ENCODE measurements at regions not wholly inside any gene's neighbourhood (a gene's known extent, or its start where the extent isn't known, plus 50 kb on each side); places are given as distances from the start of the nearest gene placed in this dataset.

DNA sequence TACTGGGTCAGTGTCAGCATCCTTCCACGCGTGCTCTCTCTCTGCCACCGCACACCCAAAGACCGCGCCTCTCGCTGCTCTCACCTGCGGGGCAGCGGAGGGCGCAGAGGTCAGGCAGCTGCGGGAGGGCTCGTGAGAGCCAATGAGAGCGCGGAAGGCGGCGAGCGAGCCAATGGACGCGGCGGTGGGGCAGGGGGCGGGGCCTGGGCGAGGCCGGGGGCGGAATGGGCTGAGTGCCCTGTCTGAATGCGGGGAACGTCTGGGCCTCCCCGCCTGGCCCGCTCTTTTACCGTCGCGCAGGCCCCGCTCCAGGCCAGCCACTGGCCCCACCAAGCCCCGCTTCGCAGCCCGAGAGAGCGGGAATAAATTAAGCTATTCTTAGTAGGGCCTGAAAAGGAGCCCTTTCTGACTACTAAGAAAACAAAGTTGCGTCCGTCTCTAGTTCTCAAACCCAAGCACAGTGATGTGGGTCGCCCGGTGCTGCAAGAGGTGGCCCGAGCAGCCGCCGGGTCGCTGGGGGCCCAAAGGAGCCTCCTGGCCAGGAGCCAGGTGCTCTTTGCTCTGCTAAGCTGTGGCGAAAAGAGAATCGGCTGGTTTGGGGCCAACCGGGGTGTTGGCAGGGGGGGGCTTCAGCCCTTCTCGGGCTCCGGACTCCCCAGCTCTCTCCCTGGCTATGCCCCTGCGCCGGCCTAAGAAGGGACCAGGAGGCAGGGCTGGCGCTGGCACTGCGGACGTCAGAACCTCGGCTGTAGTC is 81.1 kb upstream of the GLI2 start:
- no peak for DNase-seq (ENCODE audit: low read depth)

DNA sequence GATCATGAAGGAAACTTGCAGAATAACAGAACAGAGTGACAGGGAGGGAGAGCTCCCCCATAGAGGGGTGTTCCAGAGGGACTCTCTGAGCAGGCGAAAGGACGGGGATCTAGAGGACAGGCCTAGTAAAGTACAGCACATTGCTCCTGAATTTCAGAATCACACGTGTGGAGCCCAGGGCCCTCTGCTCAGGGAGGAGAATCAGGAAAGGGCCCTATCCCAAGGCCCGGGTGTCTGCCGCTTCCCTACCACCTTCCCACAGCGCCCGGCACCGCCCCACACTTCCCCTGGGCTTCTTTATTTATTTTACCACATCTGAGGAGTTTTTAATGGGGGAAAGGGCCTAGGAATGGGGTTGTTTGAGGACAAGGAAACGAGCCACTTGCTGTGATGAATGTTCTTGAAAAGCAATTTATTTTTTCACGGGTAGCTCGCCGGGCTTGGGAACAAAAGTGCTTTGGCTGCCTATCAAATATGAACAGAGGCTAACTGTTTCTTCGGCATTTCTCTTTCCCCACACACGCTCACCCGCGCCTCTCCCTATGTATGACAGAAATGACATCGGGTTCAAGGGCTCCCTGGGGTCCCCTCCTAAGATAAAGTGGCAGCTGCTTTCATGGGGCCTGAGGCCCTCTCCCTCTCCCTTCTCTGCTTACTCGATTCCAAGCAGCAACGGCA is 79.3 kb upstream of the GLI2 start:
- no peak for DNase-seq (ENCODE audit: low read depth)

DNA sequence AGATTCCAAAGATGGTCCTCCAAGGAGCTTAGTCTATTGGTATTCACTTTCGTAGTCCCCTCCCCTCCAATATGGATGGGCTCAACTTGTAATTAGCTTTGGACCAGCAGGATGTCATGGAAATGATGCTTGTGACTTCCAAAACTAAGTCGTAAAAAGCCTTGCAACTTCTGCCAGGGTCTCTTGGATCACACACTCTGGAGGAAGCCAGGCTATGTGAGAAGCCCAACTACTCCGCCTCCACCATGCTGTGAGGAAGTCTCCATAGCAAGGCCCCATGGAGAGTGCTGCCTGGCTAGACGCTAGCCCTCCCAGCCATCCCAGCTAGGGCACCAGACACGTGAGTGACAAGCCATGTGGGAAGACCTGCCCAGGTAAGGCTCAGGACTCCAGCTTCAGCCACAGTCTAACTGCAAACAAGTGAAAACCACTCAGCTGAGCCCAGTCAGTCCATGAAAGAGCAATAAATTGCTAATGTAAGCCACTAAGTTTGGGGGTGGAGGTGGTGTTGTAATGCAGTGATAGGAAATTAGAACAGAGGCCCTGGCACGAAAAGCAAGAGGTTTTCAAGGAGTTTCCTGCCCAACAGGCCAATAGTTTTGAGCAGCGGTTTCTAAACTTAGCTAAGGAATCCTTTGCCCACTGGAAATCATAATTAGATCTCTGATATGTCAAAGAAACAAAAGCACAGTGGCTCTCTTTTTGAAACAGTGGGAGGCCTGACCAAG is 77.5 kb upstream of the GLI2 start:
- DNase-seq (ENCODE audit: low read depth): no peak

DNA sequence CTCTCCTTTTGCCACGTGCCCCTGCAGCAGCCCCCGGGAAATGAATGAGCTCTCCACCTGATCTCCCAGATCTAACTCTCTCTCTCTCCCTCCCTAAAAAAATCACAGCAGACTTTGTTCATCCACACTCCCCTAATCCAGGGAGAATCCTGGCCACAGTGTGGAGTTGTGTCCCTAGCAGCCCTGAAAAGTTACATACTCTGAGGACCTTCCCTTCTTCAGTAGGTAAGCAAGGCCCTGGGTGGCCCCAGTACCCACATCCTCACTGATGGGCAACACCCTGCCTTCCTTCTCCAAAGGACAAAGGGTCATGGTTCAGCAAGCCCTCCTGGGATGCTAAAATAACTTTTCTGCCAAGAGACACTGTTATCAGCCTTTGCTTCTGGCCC is 76.9 kb upstream of the GLI2 start:
- DNase-seq (ENCODE audit: low read depth): no peak

DNA sequence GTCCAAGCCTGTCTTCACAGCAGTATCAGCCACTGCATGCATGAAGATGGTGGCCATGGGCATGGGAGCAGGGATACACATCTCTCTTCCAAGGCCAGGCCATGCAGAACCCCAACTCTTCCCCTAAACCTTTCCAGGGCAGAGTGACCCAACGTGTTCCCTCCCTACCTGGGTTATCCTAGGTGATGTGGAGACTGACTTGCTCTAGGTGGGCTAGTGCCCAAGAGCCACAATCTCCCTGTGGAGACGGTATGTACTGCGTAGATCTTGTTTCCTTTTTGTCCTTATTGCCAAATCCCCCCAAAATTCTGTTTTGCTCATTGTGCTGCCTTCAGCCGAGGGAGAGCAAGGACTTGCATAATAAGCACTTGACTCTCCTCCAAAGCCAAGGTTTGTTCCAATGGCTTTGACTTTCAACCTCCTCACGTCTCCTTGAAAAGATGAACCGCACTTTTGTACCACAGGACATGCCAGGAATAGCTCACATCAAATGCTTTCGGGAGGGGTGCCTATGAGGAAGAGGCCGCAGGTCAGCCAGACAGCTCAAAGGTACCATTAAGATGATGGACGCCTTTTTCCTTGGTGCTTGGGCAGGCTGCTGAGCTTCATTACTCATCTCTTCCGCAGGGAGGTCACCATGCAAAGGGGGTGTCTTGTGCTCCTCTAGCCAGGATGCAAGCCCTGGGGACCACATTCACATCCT is 76.2 kb upstream of the GLI2 start:
- DNase-seq (ENCODE audit: low read depth): no peak

DNA sequence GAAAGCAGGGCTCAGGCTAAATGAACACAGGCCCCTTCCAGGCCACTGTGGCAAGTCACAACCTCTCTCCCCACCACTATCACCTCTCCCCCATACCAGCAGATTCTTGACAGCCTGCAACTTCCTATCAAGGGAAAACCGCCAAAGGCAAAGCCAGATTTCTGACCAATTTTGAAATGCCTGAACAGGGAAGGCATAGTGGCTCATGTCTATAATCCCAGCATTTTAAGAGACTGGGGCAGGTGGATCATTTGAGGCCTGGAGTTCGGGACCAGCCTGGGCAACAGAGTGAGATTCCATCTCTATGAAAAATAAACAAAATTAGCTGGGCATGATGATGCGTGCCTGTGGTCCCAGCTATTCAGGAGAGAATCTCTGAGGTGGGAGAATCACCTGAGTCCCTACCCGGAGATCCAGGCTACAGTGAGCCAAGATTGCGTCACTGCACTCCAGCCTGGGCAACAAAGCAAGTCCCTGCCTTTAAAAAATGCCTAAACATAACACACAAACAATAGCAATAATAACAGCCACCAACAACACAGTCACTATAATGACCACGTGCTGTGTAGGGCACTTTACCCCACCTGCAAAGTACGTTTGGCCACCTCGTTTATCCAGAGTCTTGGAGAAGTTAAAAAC is 75.5 kb upstream of the GLI2 start:
- no peak for DNase-seq (ENCODE audit: low read depth)

DNA sequence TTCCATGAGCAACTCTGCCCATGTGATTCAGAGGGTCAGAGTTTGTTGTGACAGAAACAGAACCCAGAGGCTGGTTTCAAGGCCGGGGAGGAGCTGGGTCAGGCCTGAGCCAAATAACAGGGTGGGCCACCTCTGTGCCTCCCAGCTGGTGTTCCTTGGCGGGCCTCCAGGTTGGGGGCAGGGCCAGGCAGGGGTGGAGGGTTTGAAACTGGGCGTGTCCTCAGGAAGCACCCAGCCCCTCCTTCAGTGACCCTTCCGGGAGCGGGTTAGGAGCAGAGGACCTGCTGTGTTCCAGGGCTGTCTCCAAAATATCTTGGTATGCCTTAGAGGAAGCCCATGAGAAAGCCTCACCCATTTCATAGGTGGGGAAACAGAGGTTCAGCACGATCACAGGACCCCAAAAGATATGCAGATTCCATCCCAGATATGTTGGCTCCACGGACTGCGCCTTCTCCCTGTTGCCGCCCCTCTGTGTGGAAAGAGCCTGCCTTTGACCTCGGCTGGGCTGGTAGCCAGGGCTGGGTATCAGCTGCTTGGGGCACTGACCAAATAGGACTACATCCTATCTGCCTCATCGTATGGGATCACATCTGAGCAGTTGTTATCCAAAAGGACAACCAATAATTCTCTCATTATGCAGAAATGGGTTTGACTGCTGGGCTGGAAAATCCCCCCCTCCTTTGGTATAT is 74.8 kb upstream of the GLI2 start:
- no peak for DNase-seq (ENCODE audit: low read depth)

DNA sequence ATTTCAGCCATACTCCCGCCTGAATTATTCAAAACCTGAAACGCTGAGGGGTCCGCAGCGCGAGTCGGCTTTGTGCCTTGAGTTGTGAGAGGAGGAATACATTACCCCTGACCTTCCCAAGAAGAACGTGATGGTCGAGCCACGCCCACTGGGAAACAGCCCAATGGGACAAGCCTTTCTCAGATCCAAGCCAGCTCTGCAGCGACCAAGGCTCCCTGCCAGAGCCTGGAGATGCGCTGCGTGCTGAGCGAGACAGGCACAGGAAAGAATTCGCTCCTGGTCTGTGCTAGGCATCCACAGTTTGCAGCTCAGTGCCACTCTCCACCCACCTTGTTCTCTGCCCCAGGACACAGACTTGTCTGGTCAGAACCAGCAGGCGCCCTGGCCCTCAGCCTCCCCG is 74.1 kb upstream of the GLI2 start:
- DNase-seq (ENCODE audit: low read depth): no peak

DNA sequence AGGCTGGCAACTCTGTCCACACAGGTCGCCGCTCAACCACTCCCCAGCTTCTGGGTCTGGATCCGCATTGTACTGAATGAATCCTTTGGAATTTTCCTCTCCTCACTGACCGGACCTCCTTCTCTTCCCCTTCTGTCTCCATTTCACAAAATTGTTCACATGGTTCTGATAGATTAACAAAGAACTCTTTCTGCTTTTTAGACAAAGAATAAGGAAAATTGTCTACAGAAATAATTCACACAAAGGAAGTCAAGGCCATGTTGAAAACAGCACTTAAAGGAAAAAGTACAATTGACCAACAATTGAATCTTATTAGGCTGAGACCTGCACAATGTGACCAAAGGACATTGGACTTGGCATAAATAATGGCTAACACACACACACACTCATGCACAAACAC is 73.6 kb upstream of the GLI2 start:
- DNase-seq (ENCODE audit: low read depth): no peak

DNA sequence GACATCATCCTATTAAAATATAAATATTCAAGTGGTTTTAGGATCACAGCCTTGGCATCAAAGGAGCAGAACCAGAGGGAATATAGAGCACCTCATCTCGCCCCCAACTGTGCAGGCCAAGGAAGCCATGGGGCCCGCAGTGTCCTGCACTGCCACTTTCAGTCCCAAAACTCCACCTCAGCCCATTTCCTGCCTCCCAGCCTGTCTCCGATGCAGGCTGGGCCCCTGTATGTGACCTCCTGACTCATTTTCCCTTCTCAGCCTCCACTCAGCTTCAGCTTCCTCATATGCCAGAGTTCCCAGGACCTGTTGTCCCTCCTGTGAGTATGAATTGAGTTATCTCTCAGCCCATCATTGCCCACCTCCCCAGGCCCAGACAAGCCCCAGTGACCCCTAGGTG is 72.9 kb upstream of the GLI2 start:
- no peak for DNase-seq (ENCODE audit: low read depth)

DNA sequence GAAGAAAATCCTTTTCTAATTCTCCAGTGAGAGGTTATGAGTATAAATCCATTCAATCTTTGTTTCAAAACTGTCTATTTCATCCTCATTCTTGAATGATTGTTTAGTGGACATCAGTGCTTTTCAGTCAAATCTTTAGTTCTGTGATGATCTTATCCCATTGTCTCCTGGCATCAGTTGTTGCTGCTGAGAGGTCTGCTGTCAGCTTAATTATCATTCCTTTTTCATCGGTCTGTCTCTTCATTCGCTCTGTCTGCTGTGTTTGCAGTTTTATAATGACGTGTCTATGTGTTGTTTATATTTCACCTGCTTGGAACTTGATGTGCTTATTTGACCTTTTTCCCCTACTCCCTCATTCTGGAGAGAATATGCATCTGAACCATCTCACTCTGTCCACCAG is 69.2 kb upstream of the GLI2 start:
- DNase-seq (ENCODE audit: low read depth): no peak

DNA sequence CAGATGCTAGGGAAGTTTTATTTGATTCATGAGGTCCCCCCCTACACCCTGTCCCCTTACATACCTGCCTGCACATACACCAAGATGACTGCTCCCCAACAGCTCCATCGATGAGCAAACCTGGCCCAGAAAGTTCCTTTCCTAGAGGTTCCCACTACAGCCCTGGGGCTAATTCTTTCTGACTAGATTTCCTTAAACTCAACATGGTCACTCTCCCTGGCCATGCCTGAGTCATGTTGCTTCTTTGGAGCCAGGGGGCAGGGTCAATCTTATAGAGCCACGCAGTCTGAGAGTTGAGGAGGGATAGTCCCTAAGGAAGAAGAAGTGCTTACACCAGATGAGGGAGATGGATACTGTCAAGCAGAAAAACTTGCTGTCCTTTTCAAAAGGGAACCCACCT is 67.7 kb upstream of the GLI2 start:
- no peak for DNase-seq (ENCODE audit: low read depth)

DNA sequence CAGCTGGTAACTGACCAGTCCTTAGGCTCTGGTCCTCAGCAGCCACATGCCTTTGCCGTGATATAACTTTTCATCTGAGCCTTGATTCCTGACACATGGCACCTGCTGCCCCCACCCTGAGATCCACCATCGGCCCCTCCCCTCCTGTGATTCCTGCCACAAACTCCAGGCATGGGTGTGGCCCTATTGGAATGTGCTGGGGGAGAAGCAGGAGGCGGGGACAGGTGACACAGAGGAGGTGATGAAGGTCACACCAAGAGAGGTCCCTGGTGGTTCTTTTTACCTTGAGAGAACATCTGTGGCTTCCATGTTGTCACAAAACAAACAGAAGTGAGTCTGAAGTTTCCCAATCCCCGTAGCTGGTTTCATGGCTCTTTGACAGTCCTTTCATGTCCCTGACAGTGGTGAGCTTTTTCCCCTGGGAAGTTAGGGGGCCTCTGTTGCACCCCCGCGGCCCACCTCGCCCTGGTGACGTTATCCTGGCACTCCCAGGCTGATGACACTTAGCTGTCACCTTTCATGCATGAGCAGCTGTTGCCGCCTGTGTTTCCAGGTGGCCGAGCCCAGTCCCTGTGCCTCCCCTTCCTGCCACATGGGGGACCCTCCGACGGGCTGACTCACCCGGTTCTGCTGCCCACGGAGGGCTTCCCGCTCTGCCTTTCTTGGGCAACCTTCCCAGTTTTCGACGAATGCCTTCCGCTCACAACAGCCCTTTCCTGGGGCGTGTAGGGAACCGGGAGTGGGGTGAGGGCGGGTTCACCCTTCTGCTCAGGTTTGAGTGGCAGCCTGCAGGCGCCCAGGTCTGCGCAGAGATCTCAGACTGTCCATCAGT is 66.3 kb upstream of the GLI2 start:
- peak; percentile 83 for DNase-seq (ENCODE audit: low read depth)

DNA sequence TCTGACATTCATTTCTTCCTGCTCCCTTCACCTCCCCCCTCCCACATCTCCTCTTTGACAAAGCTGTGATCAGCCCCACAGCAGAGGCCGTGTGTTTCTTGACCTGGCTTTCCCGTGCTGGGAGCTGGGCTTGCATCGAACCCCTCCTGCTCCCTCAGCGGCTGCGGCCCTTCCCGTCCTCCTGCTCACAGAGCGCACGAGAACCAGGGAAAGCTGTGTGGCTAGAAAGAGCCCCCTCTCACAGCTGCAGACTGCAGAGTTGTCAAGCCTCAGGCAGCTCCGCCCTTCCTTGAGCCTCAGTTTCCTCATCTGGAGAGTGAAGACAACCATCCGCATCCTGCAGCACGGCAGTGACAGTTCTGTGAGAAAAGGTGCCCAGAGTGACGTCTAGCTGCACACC is 65.7 kb upstream of the GLI2 start:
- no peak for DNase-seq (ENCODE audit: low read depth)

DNA sequence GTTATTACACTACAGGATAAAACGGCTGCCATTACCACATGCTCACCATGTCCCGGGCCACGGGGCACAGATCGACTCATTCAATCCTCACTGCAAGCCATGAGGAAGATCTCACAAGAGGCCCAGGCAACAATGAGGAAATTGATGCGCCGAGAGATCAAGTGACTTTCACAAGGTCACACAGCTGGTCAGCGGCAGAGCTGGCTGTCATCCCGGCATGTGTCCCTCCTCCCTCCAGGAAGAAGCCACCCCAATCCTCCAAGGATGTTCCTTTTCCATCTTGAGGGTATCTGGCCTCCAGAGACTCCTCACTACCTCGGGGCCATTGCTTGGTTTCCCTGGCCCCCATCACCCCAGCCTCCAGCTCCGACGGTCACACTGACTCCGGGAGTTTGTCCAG is 65.3 kb upstream of the GLI2 start:
- no peak for DNase-seq (ENCODE audit: low read depth)

DNA sequence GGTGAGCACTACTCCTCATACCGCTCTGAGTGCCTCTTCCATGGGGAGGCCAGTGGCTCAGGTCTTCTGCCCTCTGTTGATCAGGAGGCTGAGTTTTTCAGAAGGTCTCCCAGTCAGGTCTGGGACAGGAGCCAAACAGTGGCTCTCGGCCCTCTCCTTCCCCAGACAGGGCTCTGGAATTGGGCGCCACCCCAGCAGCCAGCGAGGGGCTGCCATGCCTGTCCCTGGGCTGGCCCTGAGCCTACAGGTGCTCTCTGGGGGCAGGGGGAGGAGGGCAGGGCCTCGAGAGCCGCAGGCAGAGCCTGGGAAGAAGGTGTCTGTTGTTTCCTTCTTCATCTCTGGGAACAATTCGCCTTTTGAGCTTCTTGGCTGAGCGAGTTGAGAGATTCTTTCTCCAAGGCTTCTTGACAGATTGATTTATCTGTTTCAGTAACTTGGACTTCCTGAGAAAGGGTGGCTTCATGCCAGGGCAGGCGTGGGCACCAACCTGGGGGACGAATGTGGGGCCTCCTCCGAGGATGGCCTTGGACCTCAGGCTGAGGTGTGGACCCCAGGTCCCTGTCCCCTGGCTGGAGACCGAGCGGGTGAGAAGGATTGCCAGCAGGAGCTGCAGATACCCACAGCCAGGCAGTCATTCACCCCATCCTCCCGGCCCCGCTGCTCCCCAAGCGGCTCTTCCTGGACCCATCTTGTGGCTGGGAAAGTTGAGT is 64.7 kb upstream of the GLI2 start:
- DNase-seq (ENCODE audit: low read depth): no peak

DNA sequence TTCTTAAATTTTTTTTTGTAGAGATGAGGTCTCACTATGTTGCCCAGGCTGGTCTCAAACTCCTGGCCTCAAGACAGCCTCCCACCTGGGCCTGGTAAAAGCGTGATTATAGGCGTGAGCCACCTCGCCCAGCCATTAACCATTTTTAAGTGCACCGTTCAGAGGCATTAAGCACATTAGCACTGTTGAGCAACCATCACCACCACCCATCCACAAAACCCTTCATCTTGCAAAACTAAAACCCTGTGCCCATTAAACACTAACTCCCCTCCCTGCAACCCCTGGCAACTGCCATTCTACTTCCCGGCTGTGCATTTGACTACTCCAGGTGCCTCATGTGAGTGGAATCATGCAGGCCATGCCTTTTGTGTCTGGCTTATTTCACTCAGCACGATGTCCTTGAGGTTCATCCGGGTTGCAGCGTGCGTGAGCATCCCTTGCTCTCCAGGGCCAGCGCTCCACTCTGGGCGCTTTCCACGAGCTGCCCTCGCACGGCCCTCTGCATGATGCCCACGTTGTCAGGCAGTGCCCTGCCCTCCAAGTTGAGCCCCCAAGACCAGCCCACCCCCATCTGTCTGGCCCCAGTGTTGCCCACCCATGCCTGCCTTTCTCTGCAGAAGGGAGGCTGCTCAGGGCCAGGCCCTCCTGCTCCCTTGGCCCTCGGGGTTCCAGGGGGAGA is 63.0 kb upstream of the GLI2 start:
- no peak for DNase-seq (ENCODE audit: low read depth)

DNA sequence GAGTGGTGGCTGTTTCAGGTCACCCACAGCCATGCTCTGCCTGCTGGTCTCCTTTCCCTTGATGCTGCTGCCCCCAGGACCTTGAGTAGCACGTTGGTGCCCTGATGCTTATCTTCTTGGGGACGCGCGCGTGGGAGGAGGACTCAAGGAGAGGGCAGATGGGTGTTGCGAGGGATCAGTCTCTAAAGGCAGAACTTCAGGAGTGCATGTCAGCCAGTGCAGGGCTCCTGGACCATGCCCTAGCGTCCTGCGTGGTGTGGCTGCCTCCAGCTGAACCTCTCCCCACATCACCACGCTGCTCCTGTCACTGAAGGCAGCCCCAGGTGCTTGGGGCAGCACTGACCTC is 62.5 kb upstream of the GLI2 start:
- no peak for DNase-seq (ENCODE audit: low read depth)

DNA sequence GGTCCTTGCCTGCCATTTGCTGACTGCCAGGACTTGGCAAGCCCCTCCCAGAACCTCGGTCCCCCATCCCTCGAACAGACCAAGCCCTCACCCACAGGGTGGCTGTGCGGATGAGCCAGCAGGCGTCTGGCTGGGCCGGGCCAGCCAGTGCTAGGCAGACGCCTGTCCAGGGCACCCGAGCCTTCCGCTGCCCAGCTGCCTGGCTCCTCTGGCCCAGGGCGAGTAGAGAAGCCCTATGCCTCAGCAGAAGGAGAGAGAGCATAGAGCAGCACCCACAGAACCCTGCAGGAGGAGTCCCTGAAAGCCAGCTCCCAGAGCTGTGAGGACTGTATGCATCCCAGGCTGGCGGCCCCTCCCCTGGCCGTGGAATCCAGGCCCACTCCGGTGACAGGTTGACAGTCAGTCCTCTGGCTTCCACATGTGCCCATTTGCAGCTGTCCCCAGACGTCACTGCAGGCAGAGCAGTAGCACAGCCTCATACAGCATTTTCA is 62.1 kb upstream of the GLI2 start:
- no peak for DNase-seq (ENCODE audit: low read depth)
